Kidney (tissue), 13 donors: ENCODE measurements at regions not wholly inside any gene's neighbourhood (a gene's known extent, or its start where the extent isn't known, plus 50 kb on each side); places are given as distances from the start of the nearest gene placed in this dataset.

Experiments used
- DNase-seq, 5 donors: peaks; one replicate each; pipeline ENCODE4 v3.0.0-alpha.2; 2013 to 2020
- FAIRE-seq: peaks from 2 replicates; lab custom pipeline; 2012; peaks lifted over from hg19 to GRCh38; lab: Jason Lieb, UNC
- H3K27ac ChIP-seq, 2 donors: one replicate each; pipeline ENCODE4 v1.7.0; 2013; ENCODE audit warnings: low read depth in 2 of 2, low read length in 2 of 2, inconsistent platforms in 1 of 2
- H3K27me3 ChIP-seq: one replicate; pipeline ENCODE4 v1.7.1; 2013; ENCODE audit warnings: low read length, inconsistent platforms; ENCODE audit not compliant: control insufficient read depth, insufficient read depth
- H3K36me3 ChIP-seq, 3 donors: one replicate each; pipeline versions ENCODE4 v1.7.0 to v1.7.1; 2013; ENCODE audit warnings: low read length in 3 of 3, control low read depth in 1 of 3, inconsistent platforms in 1 of 3; ENCODE audit not compliant: insufficient read depth in 3 of 3, control insufficient read depth in 2 of 3
- H3K4me1 ChIP-seq, 3 donors: one replicate each; pipeline versions ENCODE4 v1.7.0 to v1.7.1; 2013; ENCODE audit warnings: low read length in 3 of 3, inconsistent platforms in 1 of 3, low read depth in 1 of 3; ENCODE audit not compliant: control insufficient read depth in 2 of 3, insufficient read depth in 2 of 3
- H3K4me3 ChIP-seq, 3 donors: one replicate each; pipeline versions ENCODE4 v1.7.0 to v1.8.1; 2013; ENCODE audit warnings: low read length in 3 of 3, control low read depth in 1 of 3, inconsistent platforms in 1 of 3
- H3K9ac ChIP-seq, 3 donors: one replicate each; pipeline versions ENCODE4 v1.7.0 to v1.7.1; 2013; ENCODE audit warnings: low read length in 3 of 3, control low read depth in 1 of 3, inconsistent platforms in 1 of 3
- H3K9me3 ChIP-seq, 3 donors: one replicate each; pipeline versions ENCODE4 v1.7.0 to v1.7.1; 2013; ENCODE audit warnings: low read length in 3 of 3, control low read depth in 1 of 3, inconsistent platforms in 1 of 3; ENCODE audit not compliant: control insufficient read depth in 2 of 3, insufficient read depth in 1 of 3
- intact Hi-C: fragments of 100-400 bp; cut with DNase I; formaldehyde crosslinking; loops from one replicate; pipeline ENCODE4 v1.11.1; 2022
- TF ChIP-seq, protein P1 (sequence below): IDR thresholded peaks from 3 replicates; pipeline ENCODE4 v1.5.1; 2012; ENCODE audit warnings: mild to moderate bottlenecking, moderate library complexity, borderline replicate concordance; ENCODE audit not compliant: insufficient read depth; ENCODE audit errors: extremely low read depth
- donor health status: control.
- donor health status: control.
- donor health status: control.
- donor health status: control.
- donor health status: control.
- donor health status: DM: yes; HTN: yes; CAD: no.
- donor health status: Normal renal cell carcinoma (clear cell type).

GRCh38 chr13:99652901-99653300 lies 151.6 kb downstream of the TM9SF2 start:
- H3K27ac ChIP-seq, result no peak overlapping the region
- H3K9me3 ChIP-seq, result no peaks in the 10 kb centered on the region
- no peak overlapping the region for H3K9ac ChIP-seq
- TF ChIP-seq, protein P1, sequence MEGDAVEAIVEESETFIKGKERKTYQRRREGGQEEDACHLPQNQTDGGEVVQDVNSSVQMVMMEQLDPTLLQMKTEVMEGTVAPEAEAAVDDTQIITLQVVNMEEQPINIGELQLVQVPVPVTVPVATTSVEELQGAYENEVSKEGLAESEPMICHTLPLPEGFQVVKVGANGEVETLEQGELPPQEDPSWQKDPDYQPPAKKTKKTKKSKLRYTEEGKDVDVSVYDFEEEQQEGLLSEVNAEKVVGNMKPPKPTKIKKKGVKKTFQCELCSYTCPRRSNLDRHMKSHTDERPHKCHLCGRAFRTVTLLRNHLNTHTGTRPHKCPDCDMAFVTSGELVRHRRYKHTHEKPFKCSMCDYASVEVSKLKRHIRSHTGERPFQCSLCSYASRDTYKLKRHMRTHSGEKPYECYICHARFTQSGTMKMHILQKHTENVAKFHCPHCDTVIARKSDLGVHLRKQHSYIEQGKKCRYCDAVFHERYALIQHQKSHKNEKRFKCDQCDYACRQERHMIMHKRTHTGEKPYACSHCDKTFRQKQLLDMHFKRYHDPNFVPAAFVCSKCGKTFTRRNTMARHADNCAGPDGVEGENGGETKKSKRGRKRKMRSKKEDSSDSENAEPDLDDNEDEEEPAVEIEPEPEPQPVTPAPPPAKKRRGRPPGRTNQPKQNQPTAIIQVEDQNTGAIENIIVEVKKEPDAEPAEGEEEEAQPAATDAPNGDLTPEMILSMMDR, result no peak
- H3K4me3 ChIP-seq, result no peak overlapping the region
- H3K36me3 ChIP-seq, result no peaks in the 10 kb centered on the region
- intact Hi-C loops, result loop anchor here (10.0 kb wide), 1 partner anchor 872 kb away; no protein-coding TSS in a partner anchor
- peaks cover 0 to 4% (median 2%) of the 10 kb centered on the region in 3 donors for H3K4me1 ChIP-seq
- no peak for FAIRE-seq
- DNase-seq, result no peak
- no peaks in the 10 kb centered on the region for H3K27me3 ChIP-seq

GRCh38 chr13:99652141-99652540 lies 150.9 kb downstream of the TM9SF2 start:
- Histone ChIP-seq H3K27ac (no peak overlapping the region), H3K4me1 (peaks cover 0 to 4% (median 2%) of the 10 kb centered on the region in 3 donors), H3K9ac (no peak overlapping the region), H3K27me3 (no peaks in the 10 kb centered on the region), H3K4me3 (no peak overlapping the region), H3K9me3 (no peaks in the 10 kb centered on the region), H3K36me3 (no peaks in the 10 kb centered on the region)
- DNase-seq (no peak), FAIRE-seq (no peak)
- intact Hi-C loops, result loop anchor here (10.0 kb wide), 1 partner anchor 873 kb away; no protein-coding TSS in a partner anchor
- TF ChIP-seq, protein P1, result no peak

GRCh38 chr13:99651016-99651415 lies 149.7 kb downstream of the TM9SF2 start:
- intact Hi-C loops, result loop anchor here (10.0 kb wide), 1 partner anchor 874 kb away; no protein-coding TSS in a partner anchor
- Histone ChIP-seq H3K4me1 (peaks cover 0 to 4% (median 2%) of the 10 kb centered on the region in 3 donors), H3K9me3 (no peaks in the 10 kb centered on the region), H3K27ac (no peak overlapping the region), H3K9ac (no peak overlapping the region), H3K4me3 (no peak overlapping the region), H3K36me3 (no peaks in the 10 kb centered on the region), H3K27me3 (no peaks in the 10 kb centered on the region)
- no peak for FAIRE-seq
- no peak for DNase-seq
- TF ChIP-seq, protein P1, result no peak

GRCh38 chr13:99650410-99650809 lies 149.1 kb downstream of the TM9SF2 start:
- H3K27me3 ChIP-seq, result no peaks in the 10 kb centered on the region
- no peaks in the 10 kb centered on the region for H3K9me3 ChIP-seq
- H3K4me3 ChIP-seq, result no peak overlapping the region
- no peaks in the 10 kb centered on the region for H3K36me3 ChIP-seq
- H3K9ac ChIP-seq, result no peak overlapping the region
- TF ChIP-seq, protein P1, result no peak
- FAIRE-seq (no peak), DNase-seq (no peak)
- no peak overlapping the region for H3K27ac ChIP-seq
- peaks cover 0 to 4% (median 2%) of the 10 kb centered on the region in 3 donors for H3K4me1 ChIP-seq
- intact Hi-C loops, result loop anchor here (10.0 kb wide), 1 partner anchor 874 kb away; no protein-coding TSS in a partner anchor
